ENCODE measurements at regions not wholly inside any gene's neighbourhood (a gene's known extent, or its start where the extent isn't known, plus 50 kb on each side); places are given as distances from the start of the nearest gene placed in this dataset.

- no peak for DNase-seq
- H3K4me1 Mint-ChIP-seq = peaks cover 14 to 19% of the 10 kb centered on the region in 2 experiments
- no peak overlapping the region for H3K27ac ChIP-seq (ENCODE audit: insufficient read length, low read depth, low read length)
Measured at GRCh38 chrX:39903343-39903742, 194.4 kb downstream of the BCOR start.

More at GRCh38 chrX:39903343-39903742, 194.4 kb downstream of the BCOR start:
- H4K91ac ChIP-seq (ENCODE audit: insufficient read length, low read depth, low read length) = no peak overlapping the region
- H3K79me1 ChIP-seq (ENCODE audit: insufficient read depth, low read depth, low read length, poor library complexity, severe bottlenecking) = no peaks in the 10 kb centered on the region
- H3K9ac ChIP-seq (ENCODE audit: extremely low read depth, insufficient read length, low read length) = no peak overlapping the region
- Mint-ChIP-seq H3K27me3 (ENCODE audit: low read depth) (peaks cover 16% of the 10 kb centered on the region), H3K27ac (no peak overlapping the region), H3K36me3 (ENCODE audit: insufficient read depth in 1 of 3, low read depth in 3 of 3) (peaks cover 0 to 2% (median 0%) of the 10 kb centered on the region in 3 experiments; a peak in 2 of 7 replicates), H3K9me3 (peaks cover 64 to 74% of the 10 kb centered on the region in 2 experiments), H3K4me3 (no peak overlapping the region)
- no peak overlapping the region for H3K56ac ChIP-seq (ENCODE audit: insufficient read length, low read depth, low read length)
- no peak overlapping the region for H2BK15ac ChIP-seq (ENCODE audit: low read depth, low read length)
- H3K14ac ChIP-seq (ENCODE audit: insufficient read depth, low read length) = no peak overlapping the region
- H4K5ac ChIP-seq (ENCODE audit: insufficient read length, low read depth, low read length) = no peak overlapping the region
- H2AFZ ChIP-seq (ENCODE audit: low read length) = no peak overlapping the region
- no peak overlapping the region for H4K8ac ChIP-seq (replicated peaks; ENCODE audit: insufficient read length, low read depth, low read length)
- peaks cover 8% of the 10 kb centered on the region; the same call in 1 of the 2 replicates for H3K4me1 ChIP-seq (ENCODE audit: insufficient read depth, low read length)
- H2BK5ac ChIP-seq (ENCODE audit: insufficient read length, low read length) = no peak overlapping the region
- H3K18ac ChIP-seq (ENCODE audit: insufficient read length, low read depth, low read length) = no peak overlapping the region
- no peak overlapping the region for H3K4me2 ChIP-seq (ENCODE audit: insufficient read depth, insufficient read length, low read length)
- no peaks in the 10 kb centered on the region for H3K79me2 ChIP-seq (ENCODE audit: insufficient read depth, low read length)
- TF ChIP-seq CTCF (conservative IDR thresholded peaks at IDR 0.05) = no peak
- H3K27me3 ChIP-seq (ENCODE audit: insufficient read depth, low read length) = no peaks in the 10 kb centered on the region; the same call in 1 of the 2 replicates
- H3K23me2 ChIP-seq (ENCODE audit: insufficient read length, low read depth, low read length, poor library complexity, severe bottlenecking) = no peaks in the 10 kb centered on the region
- H2BK12ac ChIP-seq (ENCODE audit: insufficient read length, low read depth, low read length) = no peak overlapping the region
- H2AK5ac ChIP-seq (ENCODE audit: insufficient read length, low read length) = no peak overlapping the region
- no peaks in the 10 kb centered on the region for H4K20me1 ChIP-seq (ENCODE audit: control insufficient read depth, insufficient read depth, insufficient read length)
- H3K9me3 ChIP-seq (ENCODE audit: control insufficient read depth, low read depth, low read length) = no peaks in the 10 kb centered on the region
- no peak overlapping the region for H3K4ac ChIP-seq (ENCODE audit: low read depth, low read length)
- H2BK20ac ChIP-seq (ENCODE audit: low read depth, low read length, poor library complexity, severe bottlenecking) = no peak overlapping the region
- no peak overlapping the region for H2BK120ac ChIP-seq (ENCODE audit: low read depth, low read length, poor library complexity, severe bottlenecking)
- H3K23ac ChIP-seq (ENCODE audit: insufficient read length, low read depth, low read length) = no peak overlapping the region
- WGBS (ENCODE audit: extremely low coverage, insufficient read length, low lambda C conversion rate) = 100% methylated on average over 1 of the region's 3 CpGs
- no peak overlapping the region for H3T11ph ChIP-seq (ENCODE audit: low read length)

All from H9 (cell line).